Fibroblast of skin of left biceps (primary cell): ENCODE measurements at regions not wholly inside any gene's neighbourhood (a gene's known extent, or its start where the extent isn't known, plus 50 kb on each side); places are given as distances from the start of the nearest gene placed in this dataset.
"Not testable (repeated sequence)": the region's sequence is repeated elsewhere in the genome, so short reads cannot be mapped to it uniquely, and the experiment has no call there.

Experiments
- DNase-seq, 2 experiments: peaks; one replicate each; pipeline ENCODE4 v3.0.0-alpha.2; 2013; ENCODE audit warnings: low read depth in 2 of 2

DNA sequence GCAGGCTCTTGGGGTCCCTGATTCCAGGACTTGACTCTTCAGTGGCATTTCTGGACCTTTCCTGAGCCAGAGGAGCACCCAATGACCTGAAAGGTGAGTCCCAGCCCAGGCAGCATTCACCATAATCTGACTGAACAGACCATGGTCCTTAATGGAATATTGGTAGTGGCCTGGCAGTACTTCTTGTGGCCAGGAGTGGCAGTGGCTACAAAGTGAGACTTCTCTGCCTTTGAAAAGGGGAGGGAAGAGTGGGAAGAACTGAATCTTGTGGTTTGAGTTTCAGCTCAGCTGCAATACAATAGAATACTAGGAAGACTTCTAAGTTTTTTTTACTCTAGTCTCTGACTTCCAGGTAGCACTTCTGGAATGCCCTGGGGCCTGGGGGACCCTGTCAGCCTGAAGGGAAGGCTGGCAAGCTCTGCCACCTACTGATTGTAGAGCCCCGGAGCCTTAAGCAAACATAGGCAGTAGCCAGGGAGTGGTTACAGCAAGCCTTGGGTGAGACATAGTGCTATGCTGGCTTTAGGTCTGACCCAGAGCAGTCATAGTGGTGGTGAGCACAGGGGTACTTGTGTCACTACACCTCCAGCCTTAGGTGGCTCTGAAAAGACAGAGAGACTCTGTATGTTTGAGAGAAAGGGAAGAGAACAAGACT is 674.2 kb upstream of the MANEA start:
- DNase-seq = no peak

- DNase-seq = no peak
These were observed 678.1 kb upstream of the MANEA start for GRCh38 chr6:94899191-94899590.

DNA sequence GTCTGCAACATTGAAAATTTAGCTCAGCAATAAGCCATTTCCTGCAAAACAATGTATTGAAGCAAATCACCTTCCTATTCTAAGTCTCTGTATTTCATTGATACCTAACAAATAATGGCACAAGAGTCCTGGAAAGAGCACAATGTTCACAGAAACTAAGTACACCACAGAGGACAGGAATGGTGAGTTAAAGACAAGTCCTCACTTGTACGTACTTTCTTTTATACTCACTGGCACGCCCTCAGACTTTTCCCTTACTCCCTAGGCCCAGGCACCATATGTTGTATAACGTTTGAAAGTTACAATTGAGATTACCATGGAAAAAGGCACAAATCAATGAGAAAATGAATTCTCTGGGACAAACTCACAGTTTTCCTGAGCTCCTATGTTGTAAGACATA is 683.0 kb upstream of the MANEA start:
- DNase-seq = no peak

DNA sequence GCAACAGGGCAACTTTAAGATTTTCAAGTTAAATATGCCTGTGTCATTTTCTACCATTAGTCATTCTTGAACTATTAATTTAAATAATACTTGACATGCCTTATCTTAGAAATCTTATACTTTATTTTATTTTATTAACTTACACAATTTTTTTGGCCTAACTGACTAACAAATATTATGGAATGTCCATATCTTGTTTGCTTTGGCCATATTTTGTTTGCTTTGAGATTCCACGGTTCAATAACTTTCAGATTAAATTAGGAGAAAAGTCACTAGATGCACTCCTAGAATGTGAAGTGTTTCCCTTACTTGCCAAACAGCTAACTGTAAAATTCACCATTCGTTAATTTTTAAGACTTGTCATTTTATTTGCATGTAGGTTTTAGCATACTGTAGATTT is 684.0 kb upstream of the MANEA start:
- no peak for DNase-seq

DNA sequence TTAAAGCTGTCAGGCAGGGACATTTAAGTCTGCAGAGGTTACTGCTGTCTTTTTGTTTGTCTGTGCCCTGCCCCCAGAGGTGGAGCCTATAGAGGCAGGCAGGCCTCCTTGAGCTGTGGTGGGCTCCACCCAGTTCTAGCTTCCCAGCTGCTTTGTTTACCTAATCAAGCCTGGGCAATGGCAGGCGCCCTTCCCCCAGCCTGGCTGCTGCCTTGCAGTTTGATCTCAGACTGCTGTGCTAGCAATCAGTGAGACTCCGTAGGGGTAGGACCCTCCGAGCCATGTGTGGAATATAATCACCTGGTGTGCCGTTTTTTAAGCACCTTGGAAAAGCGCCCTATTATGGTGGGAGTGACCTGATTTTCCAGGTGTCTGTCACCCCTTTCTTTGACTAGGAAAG is 703.5 kb upstream of the MANEA start:
- DNase-seq = not testable (repeated sequence)

DNA sequence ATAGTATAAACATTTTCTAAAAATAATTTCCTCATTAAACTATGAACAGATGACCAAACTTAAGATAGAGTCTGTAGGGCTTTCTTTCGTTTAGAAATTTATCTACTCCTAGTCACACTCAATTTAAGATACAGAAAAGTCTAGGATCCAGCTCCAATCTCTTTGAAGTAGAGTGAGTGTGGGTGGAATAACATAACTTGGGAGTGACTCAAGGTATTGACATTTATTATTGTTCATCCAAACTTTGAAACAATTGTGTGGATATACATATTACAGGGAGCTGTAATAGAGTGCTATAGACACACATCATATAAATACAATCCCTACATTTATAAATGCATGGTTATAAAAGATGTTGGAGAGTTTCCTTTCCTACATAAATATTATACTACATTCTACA is 715.2 kb upstream of the MANEA start:
- no peak for DNase-seq

DNA sequence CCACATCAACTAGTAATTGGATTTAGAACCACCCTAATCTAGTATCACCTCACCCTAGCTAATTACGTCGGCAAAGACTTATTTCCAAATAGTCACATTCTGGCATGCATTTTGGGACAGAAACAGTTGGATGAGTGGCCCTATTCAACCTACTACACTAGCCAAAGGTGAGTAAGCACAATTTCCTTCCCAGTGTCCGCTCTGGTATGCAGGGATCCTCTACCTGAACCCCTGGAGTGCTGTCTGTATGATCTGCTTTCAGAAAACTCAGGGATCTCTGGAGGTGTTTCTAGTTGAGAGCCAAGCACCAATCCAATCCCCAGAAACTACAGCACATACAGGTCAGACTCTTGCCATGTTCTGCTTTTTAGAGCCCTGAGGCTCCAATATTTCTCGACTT is 717.4 kb upstream of the MANEA start:
- no peak for DNase-seq

DNA sequence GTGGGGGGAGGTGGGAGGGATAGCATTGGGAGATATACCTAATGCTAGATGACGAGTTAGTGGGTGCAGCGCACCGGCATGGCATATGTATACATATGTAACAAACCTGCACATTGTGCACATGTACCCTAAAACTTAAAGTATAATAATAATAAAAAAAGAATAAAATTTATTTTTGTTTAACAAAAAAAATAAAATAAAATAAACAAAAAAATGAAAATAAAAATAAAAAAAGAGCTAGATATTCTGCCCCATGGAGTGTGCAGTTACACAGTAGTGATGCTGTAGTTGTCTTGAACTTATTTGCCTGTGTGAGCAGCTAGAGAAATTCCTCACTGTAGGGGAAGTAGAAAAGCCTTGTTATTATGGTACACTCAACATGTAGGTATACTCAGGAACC is 720.3 kb upstream of the MANEA start:
- DNase-seq = not testable (repeated sequence)

DNA sequence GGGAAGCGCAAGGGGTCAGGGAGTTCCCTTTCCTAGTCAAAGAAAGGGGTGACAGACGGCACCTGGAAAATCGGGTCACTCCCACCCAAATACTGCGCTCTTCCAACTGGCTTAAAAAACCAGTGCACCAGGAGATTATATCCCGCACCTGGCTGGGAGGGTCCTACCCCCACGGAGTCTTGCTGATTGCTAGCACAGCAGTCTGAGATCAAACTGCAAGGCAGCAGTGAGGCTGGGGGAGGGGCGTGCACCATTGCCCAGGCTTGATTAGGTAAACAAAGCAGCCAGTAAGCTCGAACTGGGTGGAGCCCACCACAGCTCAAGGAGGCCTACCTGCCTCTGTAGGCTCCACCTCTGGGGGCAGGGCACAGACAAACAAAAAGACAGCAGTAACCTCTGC is 726.0 kb upstream of the MANEA start:
- not testable (repeated sequence) for DNase-seq

GRCh38 chr6:94845742-94846141 is 731.6 kb upstream of the MANEA start:
- DNase-seq = no peak

DNA sequence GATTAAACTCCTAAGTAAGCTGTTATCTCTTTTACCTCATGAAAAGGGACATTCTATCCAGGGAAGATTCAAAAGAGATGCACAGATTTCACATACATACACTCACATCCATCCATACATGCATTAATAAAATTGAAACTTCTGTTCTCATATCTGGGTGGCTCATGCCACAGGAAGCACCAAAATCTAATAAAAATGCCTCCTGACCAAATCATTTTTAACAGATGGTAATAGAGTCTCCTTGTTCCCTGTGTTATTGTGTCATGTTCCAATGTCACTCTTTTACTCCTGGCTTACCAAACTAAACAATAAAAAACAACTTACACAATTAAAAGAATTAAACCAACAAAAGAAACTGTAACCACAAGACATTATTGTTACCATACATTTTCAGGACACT is 742.1 kb upstream of the MANEA start:
- no peak for DNase-seq

DNA sequence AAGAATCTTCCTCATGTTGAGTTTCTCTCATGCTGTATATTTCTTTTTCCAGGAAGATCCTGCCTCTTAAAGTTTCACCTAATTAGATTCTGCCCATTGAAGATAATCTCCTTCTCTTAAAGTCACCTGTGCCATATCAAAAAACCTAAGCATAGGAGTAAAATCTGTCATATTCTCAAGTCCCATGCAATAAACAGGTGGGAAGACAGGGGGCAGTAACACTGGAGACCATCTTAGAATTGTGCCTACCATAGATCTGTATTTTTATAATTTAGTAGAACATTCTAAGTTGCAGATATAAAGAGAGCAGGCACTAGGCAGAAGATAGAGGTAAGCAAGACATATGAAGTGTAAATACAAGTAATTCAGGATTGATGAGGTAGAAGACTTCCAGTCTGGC is 763.5 kb upstream of the MANEA start:
- DNase-seq = no peak

GRCh38 chr6:94801344-94801743 is 776.0 kb upstream of the MANEA start:
- DNase-seq = no peak

- DNase-seq = no peak
These were observed 791.8 kb upstream of the MANEA start for GRCh38 chr6:94785514-94785913.

DNA sequence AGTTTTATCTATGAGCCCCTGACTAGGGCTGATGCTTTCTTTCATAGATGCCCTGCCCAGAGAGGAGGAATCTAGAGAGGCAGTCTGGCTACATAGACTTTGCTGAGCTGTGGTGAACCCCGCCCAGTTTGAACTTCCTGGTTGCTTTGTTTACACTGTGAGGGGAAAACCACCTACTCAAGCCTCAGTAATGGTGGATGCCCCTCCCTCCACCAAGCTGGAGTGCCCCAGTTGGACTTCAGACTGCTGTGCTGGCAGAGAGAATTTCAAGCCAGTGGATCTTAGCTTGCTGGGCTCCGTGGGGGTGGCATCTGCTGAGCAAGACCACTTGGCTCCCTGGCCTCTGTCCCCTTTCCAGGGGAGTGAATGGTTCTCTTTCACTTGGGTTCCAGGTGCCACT is 792.3 kb upstream of the MANEA start:
- DNase-seq = not testable (repeated sequence)

GRCh38 chr6:94769197-94769596 is 808.1 kb upstream of the MANEA start:
- DNase-seq = no peak

GRCh38 chr6:94751641-94752329 is 825.5 kb upstream of the MANEA start:
- DNase-seq = no peak

- no peak for DNase-seq
These were observed 841.1 kb upstream of the MANEA start for GRCh38 chr6:94736236-94736635.

GRCh38 chr6:94735270-94735669 is 842.1 kb upstream of the MANEA start:
- no peak for DNase-seq

GRCh38 chr6:94734751-94735150 is 842.6 kb upstream of the MANEA start:
- no peak for DNase-seq

- DNase-seq = no peak
These were observed 844.3 kb upstream of the MANEA start for GRCh38 chr6:94733066-94733465.

GRCh38 chr6:94727710-94728109 is 849.6 kb upstream of the MANEA start:
- DNase-seq = no peak

- no peak for DNase-seq
These were observed 855.9 kb upstream of the MANEA start for GRCh38 chr6:94721459-94721858.

- DNase-seq = no peak
These were observed 863.9 kb upstream of the MANEA start for GRCh38 chr6:94713446-94713845.
